HepG2 (cell line): ENCODE measurements at regions not wholly inside any gene's neighbourhood (a gene's known extent, or its start where the extent isn't known, plus 50 kb on each side); places are given as distances from the start of the nearest gene placed in this dataset.
A peak's percentile ranks its signal among the peaks of the same experiment; 100 is the strongest.

Source experiments
- ATAC-seq: fragments of 200-7000 bp; cut with Tn5 transposase; 3 replicates; pipeline ENCODE4 v1.9.1; 2020; ENCODE audit warnings: mild to moderate bottlenecking, moderate library complexity
- BruUV-seq: library from RNA; stranded (reverse); fragments of 400-500 nt; replicated peaks from 2 replicates; lab custom pipeline; 2021; lab: Mats Ljungman, UMichigan
- CTCF ChIA-PET: fragments of 300-600 bp; formaldehyde crosslinking; extraction: SDS; loops from one replicate; lab custom pipeline; 2021; ENCODE audit warnings: low total read pairs, inconsistent platforms, low intra/inter-chr PET ratio; lab: Yijun Ruan, JAX
- POLR2A ChIA-PET: fragments of 350-600 bp; sonication (Branson Sonifier 250); formaldehyde crosslinking; loops from one replicate; lab custom pipeline; 2020; ENCODE audit warnings: antibody characterized with exemption, inconsistent platforms; lab: Yijun Ruan, JAX
- DNase-seq: peaks from one replicate; pipeline ENCODE4 v3.0.0-alpha.2; 2015; ENCODE audit warnings: low spot score
- FAIRE-seq: peaks from 3 replicates; lab custom pipeline; 2011; peaks lifted over from hg19 to GRCh38; lab: Jason Lieb, UNC
- H2AFZ ChIP-seq: one replicate; pipeline ENCODE4 v1.6.1; 2011; ENCODE audit warnings: low read length, inconsistent platforms
- H3K27ac ChIP-seq: fragments of 300-600 bp; 3 replicates; pipeline ENCODE4 v1.8.0; 2011; ENCODE audit warnings: mixed run types, mild to moderate bottlenecking, mixed read lengths, low read length, inconsistent platforms; ENCODE audit not compliant: insufficient read depth; ENCODE audit errors: extremely low read length
- H3K27me3 ChIP-seq, 2 experiments: fragments of 200-600 bp in 1 of 2; 2 replicates in 1 of 2; 3 replicates in 1 of 2; pipeline versions ENCODE4 v1.6.0 to v1.8.0; 2011; ENCODE audit warnings: low read length in 2 of 2, mild to moderate bottlenecking in 2 of 2, moderate library complexity in 2 of 2, inconsistent platforms in 1 of 2; ENCODE audit not compliant: insufficient read depth in 2 of 2, control insufficient read depth in 1 of 2
- H3K36me3 ChIP-seq, 2 experiments: fragments of 200-600 bp in 1 of 2; replicated peaks in 1 of 2; 2 replicates in 1 of 2; 3 replicates in 1 of 2; pipeline versions ENCODE4 v1.5.1 to v1.8.0; 2011; ENCODE audit warnings: low read length in 2 of 2, inconsistent platforms in 1 of 2; ENCODE audit not compliant: insufficient read depth in 2 of 2, control insufficient read depth in 1 of 2
- H3K4me1 ChIP-seq: 2 replicates; pipeline ENCODE4 v1.5.1; 2012; ENCODE audit warnings: low read length, inconsistent platforms; ENCODE audit not compliant: insufficient read depth
- H3K4me2 ChIP-seq: 2 replicates; pipeline ENCODE4 v1.6.0; 2011; ENCODE audit warnings: low read depth, low read length, inconsistent platforms
- H3K4me3 ChIP-seq, 3 experiments: fragments of 200-600 bp in 1 of 3; sonication (generic), shearing (Covaris generic) in 1 of 3; replicated peaks in 1 of 3; 2 replicates each; pipeline ENCODE4 v1.5.1; 2011 to 2016; ENCODE audit warnings: low read length in 3 of 3, inconsistent platforms in 2 of 3, low read depth in 2 of 3, mild to moderate bottlenecking in 2 of 3, control low read depth in 1 of 3, mixed read lengths in 1 of 3; ENCODE audit not compliant: insufficient read depth in 1 of 3
- H3K79me2 ChIP-seq: one replicate; pipeline ENCODE4 v1.6.1; 2011; ENCODE audit warnings: low read length, inconsistent platforms; ENCODE audit not compliant: insufficient read depth
- H3K9ac ChIP-seq: 2 replicates; pipeline ENCODE4 v1.6.0; 2011; ENCODE audit warnings: mild to moderate bottlenecking, low read depth, low read length, inconsistent platforms; ENCODE audit not compliant: insufficient read depth
- H3K9me3 ChIP-seq: 2 replicates; pipeline ENCODE4 v1.5.1; 2012; ENCODE audit warnings: mild to moderate bottlenecking, low read length
- H4K20me1 ChIP-seq: 2 replicates; pipeline ENCODE4 v1.6.0; 2011; ENCODE audit warnings: inconsistent platforms, mild to moderate bottlenecking, low read length, moderate library complexity; ENCODE audit not compliant: insufficient read depth
- ETV5 ChIP-seq: IDR thresholded peaks from 2 replicates; pipeline ENCODE4 v1.6.1; 2018; ENCODE audit warnings: missing biosample characterization, missing genetic modification reagents, inconsistent platforms, borderline replicate concordance
- HCFC1 ChIP-seq: fragments of 150-350 bp; IDR thresholded peaks from 2 replicates; pipeline ENCODE4 v1.6.1; 2014; ENCODE audit warnings: low read depth, low read length
- HNF4A ChIP-seq: sonication (generic); formaldehyde crosslinking; IDR thresholded peaks from 2 replicates; pipeline ENCODE4 v1.4.0; 2020; ENCODE audit warnings: missing genetic modification reagents
- KAT8 ChIP-seq: IDR thresholded peaks from 2 replicates; pipeline ENCODE4 v1.6.1; 2016; ENCODE audit warnings: missing genetic modification reagents, missing compliant biosample characterization
- NCOR1 ChIP-seq: fragments of 200-600 bp; sonication (generic); IDR thresholded peaks from 2 replicates; pipeline ENCODE4 v1.7.0; 2017; ENCODE audit warnings: antibody characterized with exemption, low read length, borderline replicate concordance
- NR2F1 ChIP-seq, 2 experiments: fragments of 450-650 bp in 1 of 2; formaldehyde crosslinking in 1 of 2; IDR thresholded peaks; 2 replicates each; pipeline versions ENCODE4 v1.5.0 to v1.6.1; 2016 to 2020; ENCODE audit warnings: mild to moderate bottlenecking in 1 of 2, missing compliant biosample characterization in 1 of 2, missing genetic modification reagents in 1 of 2, moderate library complexity in 1 of 2
- RAD51 ChIP-seq: fragments of 450-650 bp; IDR thresholded peaks from 2 replicates; pipeline ENCODE4 v1.6.1; 2016; ENCODE audit warnings: borderline replicate concordance
- SCMH1 ChIP-seq: sonication (generic); formaldehyde crosslinking; IDR thresholded peaks from 2 replicates; pipeline ENCODE4 v1.9.0; 2021; ENCODE audit warnings: missing genetic modification reagents, mild to moderate bottlenecking, borderline replicate concordance
- SUZ12 ChIP-seq: fragments of 150-350 bp; IDR thresholded peaks from 2 replicates; pipeline ENCODE4 v1.6.1; 2014; ENCODE audit warnings: low read depth, low read length
- THAP11 ChIP-seq: IDR thresholded peaks from 2 replicates; pipeline ENCODE4 v1.6.1; 2016; ENCODE audit warnings: missing biosample characterization, missing genetic modification reagents
- WIZ ChIP-seq: sonication (generic); formaldehyde crosslinking; IDR thresholded peaks from 2 replicates; pipeline ENCODE4 v1.5.1; 2020; ENCODE audit warnings: mild to moderate bottlenecking, missing genetic modification reagents
- ZNF143 ChIP-seq: sonication (generic); formaldehyde crosslinking; IDR thresholded peaks from 2 replicates; pipeline ENCODE4 v1.4.0; 2020; ENCODE audit warnings: missing genetic modification reagents
- ZNF501 ChIP-seq: sonication (generic); formaldehyde crosslinking; IDR thresholded peaks from 2 replicates; pipeline ENCODE4 v1.5.1; 2020; ENCODE audit warnings: mild to moderate bottlenecking, moderate library complexity, missing genetic modification reagents
- ZNF644 ChIP-seq: IDR thresholded peaks from 2 replicates; pipeline ENCODE4 v1.6.1; 2016; ENCODE audit warnings: low read depth
- ZNF850 ChIP-seq: sonication (generic); formaldehyde crosslinking; conservative IDR thresholded peaks from 2 replicates; pipeline ENCODE4 v1.9.0; 2021; ENCODE audit warnings: mild to moderate bottlenecking, missing genetic modification reagents
- WGBS: methylation state at CpG from one replicate; pipeline ENCODE4 v1.1.6; 2017; ENCODE audit warnings: low lambda C conversion rate; 5-methylcytosine and 5-hydroxymethylcytosine counted together
- in situ Hi-C: cut with HindIII; loops from 2 replicates; pipeline ENCODE4 v1.10.0; 2017; ENCODE audit warnings: low pct_unique_long_range_greater_than_20kb; ENCODE audit not compliant: extremely low pct_ligation_motif_present
- intact Hi-C: fragments of 100-400 bp; cut with micrococcal nuclease; formaldehyde crosslinking; loops from one replicate; pipeline ENCODE4 v1.10.0; 2022; ENCODE audit not compliant: unreplicated experiment
- TF ChIP-seq, protein P1 (sequence below): IDR thresholded peaks from 2 replicates; pipeline ENCODE4 v1.6.1; 2016
- TF ChIP-seq, protein P2 (sequence below): sonication (generic); formaldehyde crosslinking; IDR thresholded peaks from 2 replicates; pipeline ENCODE4 v1.4.0; 2020; ENCODE audit warnings: missing genetic modification reagents, mild to moderate bottlenecking, borderline replicate concordance
- TF ChIP-seq, protein P3 (sequence below): sonication (generic); formaldehyde crosslinking; conservative IDR thresholded peaks from 2 replicates; pipeline ENCODE4 v1.4.0; 2020; ENCODE audit warnings: mild to moderate bottlenecking, missing genetic modification reagents, moderate library complexity

DNA sequence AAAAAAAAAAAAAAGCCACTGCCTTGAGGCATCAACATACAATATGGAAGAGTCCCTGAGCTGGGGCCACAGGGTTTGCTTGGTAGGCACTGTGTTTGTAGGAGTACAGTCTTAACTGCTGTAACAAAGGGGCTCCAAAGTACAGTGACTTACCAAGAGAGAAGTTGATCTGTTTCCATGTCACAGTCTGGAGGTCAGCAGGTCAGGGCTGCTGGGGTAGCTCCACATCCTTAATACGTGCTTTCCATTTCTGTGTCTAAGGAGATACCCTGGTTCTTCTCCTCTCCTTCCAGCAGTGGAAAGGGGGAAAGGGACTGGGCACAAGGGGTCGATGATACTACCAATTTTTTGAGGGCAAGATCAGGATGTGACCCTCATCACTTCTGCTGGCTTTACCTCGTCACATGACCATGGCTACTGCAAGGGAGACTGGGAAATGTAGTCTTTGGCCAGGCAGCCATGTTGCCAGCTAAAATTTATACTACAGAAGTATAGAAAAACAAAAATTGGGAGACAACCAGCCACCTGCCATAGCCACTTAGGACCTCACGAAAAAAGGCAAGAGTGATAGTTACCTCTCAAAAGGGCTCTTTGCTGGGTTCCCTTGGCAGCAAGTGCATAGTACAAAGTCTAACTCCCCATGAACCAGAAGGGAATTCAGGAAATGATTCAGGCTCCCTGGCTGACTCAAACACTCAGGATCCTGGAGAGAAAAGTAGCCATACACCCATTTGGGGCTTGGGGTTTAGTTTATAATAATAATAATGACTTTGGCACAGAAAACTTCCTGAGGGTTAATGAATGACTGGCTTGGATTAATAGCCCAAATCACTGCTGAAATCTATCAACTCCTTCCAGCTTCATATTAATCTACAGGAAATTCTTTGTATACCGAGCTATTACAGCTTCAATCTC is 52.7 kb upstream of the ATP5PO start:
- FAIRE-seq, result no peak
- Histone ChIP-seq H3K36me3 (no peaks in the 10 kb centered on the region), H3K9me3 (no peaks in the 10 kb centered on the region), H3K4me2 (peak overlapping the region; percentile 55), H3K4me1 (peaks cover 61% of the 10 kb centered on the region), H3K9ac (no peak overlapping the region), H3K4me3 (peak overlapping the region in 1 of 3 experiments; percentile 34; a peak in 2 of 6 replicates), H2AFZ (peak overlapping the region; percentile 77), H3K79me2 (no peaks in the 10 kb centered on the region), H3K27me3 (0 out of 5 replicates have a peak, but pooled peaks cover 0 to 2% of the 10 kb centered on the region in 2 experiments), H3K27ac (no peak overlapping the region), H4K20me1 (no peaks in the 10 kb centered on the region)
- in situ Hi-C loops, result no loop called here
- ATAC-seq, result peak; percentile 84
- intact Hi-C loops, result no loop called here
- WGBS, result 32% methylated on average over 5 of the region's 5 CpGs
- CTCF ChIA-PET, result no interaction called here
- POLR2A ChIA-PET, result interaction anchor here (0.9 to 1.2 kb wide), 2 partner anchors 12 to 21 kb away, joined by 4 to 5 read pairs; no protein-coding TSS in a partner anchor
- peak; percentile 41 for DNase-seq
- BruUV-seq, result no TSS peak
- TF ChIP-seq, protein P1, sequence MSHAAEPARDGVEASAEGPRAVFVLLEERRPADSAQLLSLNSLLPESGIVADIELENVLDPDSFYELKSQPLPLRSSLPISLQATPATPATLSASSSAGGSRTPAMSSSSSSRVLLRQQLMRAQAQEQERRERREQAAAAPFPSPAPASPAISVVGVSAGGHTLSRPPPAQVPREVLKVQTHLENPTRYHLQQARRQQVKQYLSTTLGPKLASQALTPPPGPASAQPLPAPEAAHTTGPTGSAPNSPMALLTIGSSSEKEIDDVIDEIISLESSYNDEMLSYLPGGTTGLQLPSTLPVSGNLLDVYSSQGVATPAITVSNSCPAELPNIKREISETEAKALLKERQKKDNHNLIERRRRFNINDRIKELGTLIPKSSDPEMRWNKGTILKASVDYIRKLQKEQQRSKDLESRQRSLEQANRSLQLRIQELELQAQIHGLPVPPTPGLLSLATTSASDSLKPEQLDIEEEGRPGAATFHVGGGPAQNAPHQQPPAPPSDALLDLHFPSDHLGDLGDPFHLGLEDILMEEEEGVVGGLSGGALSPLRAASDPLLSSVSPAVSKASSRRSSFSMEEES, result no peak
- TF ChIP-seq KAT8 (CRISPR knock-in tag) (peak; percentile 77), HNF4A (peak; percentile 55; the same call in 1 of the 2 replicates), NR2F1 (CRISPR knock-in tag; IDR thresholded peaks at IDR 0.05) (peak; percentile 82 to 85; a peak in 3 of 4 replicates), ZNF501 (CRISPR knock-in tag) (peak; percentile 32; the same call in 1 of the 2 replicates), ZNF143 (CRISPR knock-in tag) (peak; percentile 91), ZNF644 (CRISPR knock-in tag) (0 out of 2 replicates have a peak, but pooled peaks have one; percentile 7), HCFC1 (peak; percentile 82), RAD51 (peak; percentile 42; the same call in 1 of the 2 replicates), NCOR1 (0 out of 2 replicates have a peak, but pooled peaks have one; percentile 31), SUZ12 (peak; percentile 49; the same call in 1 of the 2 replicates), THAP11 (peak; percentile 99), SCMH1 (CRISPR knock-in tag) (no peak), ZNF850 (CRISPR knock-in tag) (no peak), WIZ (CRISPR knock-in tag) (no peak), ETV5 (CRISPR knock-in tag) (peak; percentile 23; the same call in 1 of the 2 replicates)
- TF ChIP-seq, protein P2, sequence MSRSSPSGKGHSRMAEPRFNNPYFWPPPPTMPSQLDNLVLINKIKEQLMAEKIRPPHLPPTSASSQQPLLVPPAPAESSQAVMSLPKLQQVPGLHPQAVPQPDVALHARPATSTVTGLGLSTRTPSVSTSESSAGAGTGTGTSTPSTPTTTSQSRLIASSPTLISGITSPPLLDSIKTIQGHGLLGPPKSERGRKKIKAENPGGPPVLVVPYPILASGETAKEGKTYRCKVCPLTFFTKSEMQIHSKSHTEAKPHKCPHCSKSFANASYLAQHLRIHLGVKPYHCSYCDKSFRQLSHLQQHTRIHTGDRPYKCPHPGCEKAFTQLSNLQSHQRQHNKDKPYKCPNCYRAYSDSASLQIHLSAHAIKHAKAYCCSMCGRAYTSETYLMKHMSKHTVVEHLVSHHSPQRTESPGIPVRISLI, result 0 out of 2 replicates have a peak, but pooled peaks have one; percentile 20
- TF ChIP-seq, protein P3, sequence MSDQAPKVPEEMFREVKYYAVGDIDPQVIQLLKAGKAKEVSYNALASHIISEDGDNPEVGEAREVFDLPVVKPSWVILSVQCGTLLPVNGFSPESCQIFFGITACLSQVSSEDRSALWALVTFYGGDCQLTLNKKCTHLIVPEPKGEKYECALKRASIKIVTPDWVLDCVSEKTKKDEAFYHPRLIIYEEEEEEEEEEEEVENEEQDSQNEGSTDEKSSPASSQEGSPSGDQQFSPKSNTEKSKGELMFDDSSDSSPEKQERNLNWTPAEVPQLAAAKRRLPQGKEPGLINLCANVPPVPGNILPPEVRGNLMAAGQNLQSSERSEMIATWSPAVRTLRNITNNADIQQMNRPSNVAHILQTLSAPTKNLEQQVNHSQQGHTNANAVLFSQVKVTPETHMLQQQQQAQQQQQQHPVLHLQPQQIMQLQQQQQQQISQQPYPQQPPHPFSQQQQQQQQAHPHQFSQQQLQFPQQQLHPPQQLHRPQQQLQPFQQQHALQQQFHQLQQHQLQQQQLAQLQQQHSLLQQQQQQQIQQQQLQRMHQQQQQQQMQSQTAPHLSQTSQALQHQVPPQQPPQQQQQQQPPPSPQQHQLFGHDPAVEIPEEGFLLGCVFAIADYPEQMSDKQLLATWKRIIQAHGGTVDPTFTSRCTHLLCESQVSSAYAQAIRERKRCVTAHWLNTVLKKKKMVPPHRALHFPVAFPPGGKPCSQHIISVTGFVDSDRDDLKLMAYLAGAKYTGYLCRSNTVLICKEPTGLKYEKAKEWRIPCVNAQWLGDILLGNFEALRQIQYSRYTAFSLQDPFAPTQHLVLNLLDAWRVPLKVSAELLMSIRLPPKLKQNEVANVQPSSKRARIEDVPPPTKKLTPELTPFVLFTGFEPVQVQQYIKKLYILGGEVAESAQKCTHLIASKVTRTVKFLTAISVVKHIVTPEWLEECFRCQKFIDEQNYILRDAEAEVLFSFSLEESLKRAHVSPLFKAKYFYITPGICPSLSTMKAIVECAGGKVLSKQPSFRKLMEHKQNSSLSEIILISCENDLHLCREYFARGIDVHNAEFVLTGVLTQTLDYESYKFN (CRISPR knock-in tag), result peak; percentile 34; the same call in 1 of the 2 replicates
